Lower leg skin (tissue), 4 donors: ENCODE measurements at regions not wholly inside any gene's neighbourhood (a gene's known extent, or its start where the extent isn't known, plus 50 kb on each side); places are given as distances from the start of the nearest gene placed in this dataset.

Experiments
- DNase-seq, 2 donors: peaks; one replicate each; pipeline ENCODE4 v3.0.0-alpha.2; 2019; ENCODE audit warnings: low spot score in 2 of 2
- H3K4me3 ChIP-seq: fragments of 200-600 bp; sonication (generic); 2 replicates; pipeline ENCODE4 v1.5.1; 2017; ENCODE audit warnings: mild to moderate bottlenecking, low read depth; ENCODE audit not compliant: poor library complexity, severe bottlenecking
- POLR2A ChIP-seq, 2 donors: fragments of 450-650 bp; IDR thresholded peaks; one replicate each; pipeline ENCODE4 v1.6.1; 2016 to 2017; ENCODE audit warnings: antibody characterized with exemption in 2 of 2, mild to moderate bottlenecking in 1 of 2, moderate library complexity in 1 of 2
- WGBS, 2 donors: methylation state at CpG; one replicate each; pipeline ENCODE4 v1.1.5; 2018; 5-methylcytosine and 5-hydroxymethylcytosine counted together
- intact Hi-C: fragments of 100-400 bp; cut with DNase I; formaldehyde crosslinking; loops from one replicate; pipeline ENCODE4 v1.15.0; 2023; ENCODE audit warnings: low total_unique reads
- TF ChIP-seq, protein P1 (sequence below), 3 donors: fragments of 450-650 bp; IDR thresholded peaks; one replicate each; pipeline ENCODE4 v1.5.1; 2016; ENCODE audit warnings: antibody characterized with exemption in 3 of 3, mild to moderate bottlenecking in 3 of 3, moderate library complexity in 2 of 3

DNA sequence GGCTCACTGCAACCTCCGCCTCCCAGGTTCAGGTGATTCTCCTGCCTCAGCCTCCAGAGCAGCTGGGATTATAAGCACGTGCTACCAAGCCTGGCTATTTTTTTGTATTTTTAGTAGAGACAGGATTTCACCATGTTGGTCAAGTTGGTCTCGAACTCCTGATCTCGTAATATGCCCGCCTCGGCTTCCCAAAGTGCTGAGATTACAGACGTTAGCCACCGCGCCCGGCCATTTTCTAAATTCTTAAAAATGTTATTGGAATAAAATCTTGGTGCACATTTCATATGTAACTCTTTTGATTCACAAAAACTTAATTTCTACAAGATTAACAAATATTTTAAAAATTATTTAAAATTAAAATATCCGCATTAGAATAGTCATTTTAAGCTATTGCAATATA, 1480.3 kb upstream of the SPRY2 start:
- H3K4me3 ChIP-seq: no peak overlapping the region
- intact Hi-C loops: no loop called here
- no peak for TF ChIP-seq POLR2A (IDR thresholded peaks at IDR 0.05)
- TF ChIP-seq, protein P1, sequence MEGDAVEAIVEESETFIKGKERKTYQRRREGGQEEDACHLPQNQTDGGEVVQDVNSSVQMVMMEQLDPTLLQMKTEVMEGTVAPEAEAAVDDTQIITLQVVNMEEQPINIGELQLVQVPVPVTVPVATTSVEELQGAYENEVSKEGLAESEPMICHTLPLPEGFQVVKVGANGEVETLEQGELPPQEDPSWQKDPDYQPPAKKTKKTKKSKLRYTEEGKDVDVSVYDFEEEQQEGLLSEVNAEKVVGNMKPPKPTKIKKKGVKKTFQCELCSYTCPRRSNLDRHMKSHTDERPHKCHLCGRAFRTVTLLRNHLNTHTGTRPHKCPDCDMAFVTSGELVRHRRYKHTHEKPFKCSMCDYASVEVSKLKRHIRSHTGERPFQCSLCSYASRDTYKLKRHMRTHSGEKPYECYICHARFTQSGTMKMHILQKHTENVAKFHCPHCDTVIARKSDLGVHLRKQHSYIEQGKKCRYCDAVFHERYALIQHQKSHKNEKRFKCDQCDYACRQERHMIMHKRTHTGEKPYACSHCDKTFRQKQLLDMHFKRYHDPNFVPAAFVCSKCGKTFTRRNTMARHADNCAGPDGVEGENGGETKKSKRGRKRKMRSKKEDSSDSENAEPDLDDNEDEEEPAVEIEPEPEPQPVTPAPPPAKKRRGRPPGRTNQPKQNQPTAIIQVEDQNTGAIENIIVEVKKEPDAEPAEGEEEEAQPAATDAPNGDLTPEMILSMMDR (IDR thresholded peaks at IDR 0.05): no peak
- 93 to 94% methylated on average over 11 of the region's 11 CpGs for WGBS, 2 donors
- no peak for DNase-seq

DNA sequence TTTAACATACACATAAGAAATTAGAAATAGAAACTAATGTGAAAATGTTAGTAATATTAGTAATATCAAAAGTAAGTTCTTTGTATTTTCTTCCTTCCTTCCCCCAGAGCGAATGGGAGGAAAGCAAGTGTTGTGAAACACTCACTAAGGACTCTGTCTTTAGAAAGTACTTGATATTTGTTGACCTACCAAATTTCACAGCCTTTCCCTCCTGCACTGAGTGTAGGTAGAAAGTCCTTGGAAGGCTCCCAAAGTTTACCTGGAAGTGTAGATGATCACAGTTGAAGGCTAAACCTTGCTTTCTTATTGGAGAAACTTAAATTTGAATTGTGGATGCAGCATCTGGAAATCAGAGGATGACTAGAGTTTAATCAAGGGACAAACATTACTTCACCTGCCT, 1459.5 kb upstream of the SPRY2 start:
- TF ChIP-seq POLR2A (IDR thresholded peaks at IDR 0.05): no peak
- TF ChIP-seq, protein P1 (IDR thresholded peaks at IDR 0.05): no peak
- no peak for DNase-seq
- H3K4me3 ChIP-seq: no peak overlapping the region
- intact Hi-C loops: no loop called here
- 77 to 97% methylated on average over 1 of the region's 1 CpG for WGBS, 2 donors

DNA sequence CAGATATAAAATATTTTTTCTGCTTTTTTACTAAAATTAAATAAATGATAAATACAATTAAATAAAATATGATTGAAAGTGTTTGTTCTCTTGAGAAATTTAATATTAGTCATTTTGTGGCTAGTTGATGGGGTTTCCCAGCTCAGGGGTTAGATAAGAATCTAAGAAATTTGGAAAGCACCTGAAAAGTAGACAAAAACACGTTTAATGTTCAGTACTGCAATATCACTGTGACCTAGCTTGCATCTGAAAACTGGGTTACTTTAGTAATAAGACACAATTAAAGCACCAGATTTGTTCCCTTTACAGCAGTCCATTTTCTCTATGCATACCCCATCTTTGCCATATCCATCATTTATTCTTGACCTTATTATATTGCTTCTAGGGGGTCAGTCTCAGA, 1454.8 kb upstream of the SPRY2 start:
- 24 to 34% methylated on average over 1 of the region's 1 CpG for WGBS, 2 donors
- intact Hi-C loops: no loop called here
- no peak overlapping the region for H3K4me3 ChIP-seq
- DNase-seq: no peak
- TF ChIP-seq, protein P1 (IDR thresholded peaks at IDR 0.05): no peak
- TF ChIP-seq POLR2A (IDR thresholded peaks at IDR 0.05): no peak

DNA sequence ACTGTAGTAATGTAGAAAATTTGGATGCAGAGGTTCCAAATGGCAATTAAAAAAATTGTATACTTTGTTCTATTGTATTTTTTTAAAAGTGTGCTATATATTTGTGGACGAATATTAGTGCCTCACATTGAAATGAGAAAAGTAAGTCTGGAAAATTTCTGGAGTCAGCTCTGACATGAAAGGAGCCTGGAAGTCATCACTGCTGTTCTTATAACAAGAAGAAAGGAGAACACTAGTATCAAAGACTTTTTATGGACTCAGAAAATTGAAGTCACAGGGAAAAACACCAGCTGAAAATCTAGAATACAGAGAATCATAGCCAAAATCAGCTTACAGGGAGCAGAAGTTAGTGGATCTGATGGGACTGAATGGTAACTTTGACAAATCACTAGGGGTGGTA, 1450.7 kb upstream of the SPRY2 start:
- 56 to 61% methylated on average over 1 of the region's 1 CpG for WGBS, 2 donors
- intact Hi-C loops: no loop called here
- DNase-seq: no peak
- TF ChIP-seq, protein P1 (IDR thresholded peaks at IDR 0.05): no peak
- no peak for TF ChIP-seq POLR2A (IDR thresholded peaks at IDR 0.05)
- no peak overlapping the region for H3K4me3 ChIP-seq

DNA sequence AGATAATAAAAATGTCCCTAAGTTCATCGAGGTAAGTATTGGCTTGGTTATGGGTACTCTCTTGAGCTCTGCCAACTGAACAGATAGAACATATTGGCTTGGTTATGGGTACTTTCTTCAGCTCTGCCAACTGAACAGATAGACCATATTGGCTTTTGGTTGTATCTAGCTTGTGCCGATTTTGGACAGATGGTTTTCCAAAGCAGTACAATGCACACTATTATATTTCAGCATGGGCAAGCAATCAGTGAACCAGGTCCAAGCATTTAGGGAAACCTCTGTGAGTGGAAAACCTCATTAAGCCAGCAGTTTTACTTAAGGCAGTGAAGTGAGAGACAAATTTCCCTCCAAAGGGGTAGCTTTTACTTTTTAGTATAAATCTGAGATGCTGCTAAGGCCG, 1440.5 kb upstream of the SPRY2 start:
- intact Hi-C loops: no loop called here
- no peak for DNase-seq
- H3K4me3 ChIP-seq: no peak overlapping the region
- 81% methylated on average over 3 of the region's 3 CpGs for WGBS, 2 donors
- TF ChIP-seq, protein P1 (IDR thresholded peaks at IDR 0.05): no peak
- TF ChIP-seq POLR2A (IDR thresholded peaks at IDR 0.05): no peak

DNA sequence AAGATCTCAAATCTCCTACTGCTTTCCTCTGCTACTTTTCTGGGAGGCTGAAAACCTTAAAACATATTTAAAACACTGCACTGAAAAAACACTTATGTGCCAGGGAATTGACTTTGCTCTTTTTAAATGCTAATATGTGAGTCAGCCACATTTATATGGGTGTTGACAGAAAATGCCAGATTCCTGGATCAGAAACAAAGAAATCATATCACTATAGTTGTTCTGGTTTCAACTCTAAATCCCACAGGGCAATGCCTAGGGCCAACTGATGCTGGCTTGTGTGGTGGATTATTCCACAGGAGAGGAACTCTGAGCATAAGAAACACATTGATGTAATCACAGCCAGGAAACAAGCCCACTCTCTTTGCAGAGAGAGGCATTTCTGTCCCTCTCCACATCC, 1439.0 kb upstream of the SPRY2 start:
- no peak for DNase-seq
- TF ChIP-seq POLR2A (IDR thresholded peaks at IDR 0.05): no peak
- TF ChIP-seq, protein P1 (IDR thresholded peaks at IDR 0.05): no peak
- H3K4me3 ChIP-seq: no peak overlapping the region
- intact Hi-C loops: no loop called here
